Hematopoietic multipotent progenitor cell treated with erythropoietin and hydrocortisone succinate and interleukin-3 and kit ligand, for 4 days (in vitro differentiated cells): ENCODE measurements at regions not wholly inside any gene's neighbourhood (a gene's known extent, or its start where the extent isn't known, plus 50 kb on each side); places are given as distances from the start of the nearest gene placed in this dataset.
A peak's percentile ranks its signal among the peaks of the same experiment; 100 is the strongest.
"Not testable (repeated sequence)": the region's sequence is repeated elsewhere in the genome, so short reads cannot be mapped to it uniquely, and the experiment has no call there.

Source experiments
- DNase-seq: peaks from one replicate; pipeline ENCODE4 v3.0.0-alpha.2; 2015

DNA sequence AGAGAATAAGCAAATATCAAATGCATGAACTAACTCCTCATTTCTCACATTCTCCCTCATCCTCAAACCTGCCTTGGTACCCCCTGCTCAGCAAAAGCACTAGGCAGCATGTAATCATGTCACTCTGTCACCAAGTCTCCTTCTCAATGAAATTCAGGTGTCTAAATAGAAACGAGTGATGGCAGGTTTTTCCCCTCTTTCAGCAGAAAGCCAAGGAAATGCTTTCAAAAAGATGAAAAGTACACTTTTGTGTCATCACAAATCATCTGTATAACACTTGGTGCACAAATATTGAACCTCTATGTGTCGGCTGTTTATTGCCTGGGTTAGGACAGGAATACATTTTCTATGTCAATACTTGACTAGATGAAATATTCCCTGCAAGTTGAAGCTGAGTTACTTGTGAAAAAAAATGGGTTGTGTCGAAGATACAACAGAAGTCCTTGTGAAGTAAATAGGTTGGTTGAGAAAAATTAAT is 285.1 kb upstream of the MAGEB18 start:
- DNase-seq: no peak

DNA sequence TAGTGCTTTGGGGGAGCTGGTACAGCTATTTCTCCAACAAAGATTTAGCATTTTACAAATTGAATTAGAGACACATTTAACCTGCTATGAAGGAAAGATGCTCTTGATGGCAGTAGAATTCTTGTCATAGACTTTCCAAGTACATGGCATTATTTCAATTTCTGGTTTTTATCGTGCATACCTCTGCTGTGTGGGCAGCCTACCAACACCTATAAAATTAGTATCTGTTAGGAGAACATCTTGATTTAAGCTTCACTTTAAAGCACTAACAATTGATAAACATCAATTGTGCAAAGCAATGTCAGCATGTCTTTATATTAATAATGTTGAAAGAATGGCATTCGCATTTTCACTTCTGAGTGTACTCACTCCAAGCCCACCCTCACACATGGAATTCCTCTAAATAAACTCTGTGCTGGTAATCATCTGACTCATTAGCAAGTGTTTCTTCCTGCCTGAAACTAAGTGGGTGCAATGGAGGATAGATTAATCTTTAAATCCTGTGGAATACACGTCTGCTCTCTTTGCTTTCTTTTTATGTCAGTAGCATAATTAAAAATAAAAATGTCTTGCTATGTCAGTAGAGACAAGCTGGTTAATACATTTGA is 279.8 kb upstream of the MAGEB18 start:
- DNase-seq: no peak

DNA sequence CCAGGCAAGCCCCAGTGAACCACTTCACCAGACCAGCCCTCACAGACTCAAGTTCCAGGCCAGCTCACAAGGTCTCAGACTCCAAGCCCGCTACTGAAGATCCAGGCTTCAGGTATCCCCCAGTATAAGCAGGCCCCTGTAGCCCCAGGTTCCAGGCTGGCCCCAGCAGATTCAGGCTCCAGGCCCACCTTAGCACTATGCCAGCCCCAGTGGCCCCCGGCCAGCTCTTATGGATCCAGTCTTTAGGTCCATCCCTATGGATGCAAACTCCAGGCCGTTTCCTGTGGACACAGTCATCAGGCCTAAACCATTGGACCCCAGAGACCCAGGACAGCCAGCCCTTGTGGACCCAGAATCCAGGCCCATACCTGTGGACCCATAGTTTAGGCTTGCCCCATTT is 277.8 kb upstream of the MAGEB18 start:
- DNase-seq: no peak

DNA sequence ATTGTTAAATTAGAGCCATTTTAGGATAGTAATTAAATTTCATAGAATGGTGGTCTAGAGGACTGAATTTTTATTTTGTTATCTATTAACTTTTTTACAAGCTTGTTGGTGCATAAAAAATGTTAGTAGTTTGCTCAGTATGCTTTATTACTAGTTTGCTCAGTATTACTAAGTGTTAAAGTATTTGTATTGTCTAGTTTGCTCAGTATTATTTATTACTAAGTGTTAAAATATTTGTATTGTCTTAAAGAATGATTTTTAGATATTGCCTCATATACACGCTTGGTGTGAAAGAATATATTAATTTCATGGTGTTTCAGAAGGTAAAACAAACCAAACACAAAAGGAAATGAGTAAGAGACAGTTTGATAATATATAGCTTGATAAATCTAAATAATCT is 268.4 kb upstream of the MAGEB18 start:
- no peak for DNase-seq

DNA sequence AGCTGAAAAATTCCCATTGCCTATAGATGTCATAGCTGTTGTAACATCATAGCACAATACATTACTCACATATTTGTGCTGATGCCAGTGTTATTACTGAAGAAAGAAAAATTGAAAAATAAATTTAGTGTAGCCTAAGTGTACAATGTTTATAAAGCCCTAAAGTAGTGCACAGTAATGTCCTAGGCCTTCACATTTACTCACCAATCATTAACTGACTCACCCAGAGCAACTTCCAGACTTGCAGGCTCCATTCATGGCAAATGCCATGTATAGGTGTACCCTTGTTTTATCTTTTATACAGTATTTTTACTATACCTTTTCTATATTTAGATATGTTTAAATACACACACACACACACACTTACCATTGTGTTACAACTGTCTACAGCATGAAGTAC is 265.4 kb upstream of the MAGEB18 start:
- no peak for DNase-seq

DNA sequence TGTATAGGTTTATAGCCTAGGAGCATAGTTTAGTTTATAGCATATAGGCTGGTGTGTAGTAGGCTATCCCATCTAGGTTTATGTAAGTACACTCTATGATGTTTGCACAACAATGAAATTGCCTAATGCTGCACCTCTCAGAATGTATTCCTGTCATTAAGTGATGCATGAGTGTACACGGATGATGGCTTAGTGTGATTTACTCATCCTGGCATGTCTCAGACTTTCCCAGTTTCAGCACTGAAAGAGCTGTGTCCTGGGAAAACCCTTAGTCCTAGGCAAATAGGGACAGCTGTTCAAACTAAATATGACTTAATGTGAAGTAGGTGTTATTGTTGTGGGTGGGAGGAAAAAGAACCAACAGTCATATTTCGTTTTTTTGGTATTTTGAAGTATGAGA is 264.9 kb upstream of the MAGEB18 start:
- no peak for DNase-seq

GRCh38 chrX:25878806-25879205 is 259.3 kb upstream of the MAGEB18 start:
- no peak for DNase-seq

DNA sequence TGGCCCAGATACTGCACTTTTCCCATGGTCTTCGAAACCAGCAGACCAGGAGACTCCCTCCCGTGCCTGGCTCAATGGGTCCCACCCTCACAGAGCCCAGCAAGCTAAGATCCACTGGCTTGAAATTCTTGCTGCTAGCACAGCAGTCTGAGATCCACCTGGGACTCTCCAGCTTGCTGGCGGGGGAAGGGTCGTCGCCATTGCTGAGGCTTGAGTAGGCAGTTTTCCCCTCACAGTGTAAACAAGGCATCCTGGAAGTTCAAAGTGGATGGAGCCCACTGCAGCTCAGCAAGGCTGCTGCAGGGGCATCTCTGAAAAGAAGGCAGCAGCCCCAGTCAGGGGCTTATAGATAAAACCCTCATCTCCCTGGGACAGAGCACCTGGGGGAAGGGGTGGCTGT is 255.6 kb upstream of the MAGEB18 start:
- DNase-seq: not testable (repeated sequence)

- no peak for DNase-seq
Observed at GRCh38 chrX:25897758-25898157, 240.4 kb upstream of the MAGEB18 start.

DNA sequence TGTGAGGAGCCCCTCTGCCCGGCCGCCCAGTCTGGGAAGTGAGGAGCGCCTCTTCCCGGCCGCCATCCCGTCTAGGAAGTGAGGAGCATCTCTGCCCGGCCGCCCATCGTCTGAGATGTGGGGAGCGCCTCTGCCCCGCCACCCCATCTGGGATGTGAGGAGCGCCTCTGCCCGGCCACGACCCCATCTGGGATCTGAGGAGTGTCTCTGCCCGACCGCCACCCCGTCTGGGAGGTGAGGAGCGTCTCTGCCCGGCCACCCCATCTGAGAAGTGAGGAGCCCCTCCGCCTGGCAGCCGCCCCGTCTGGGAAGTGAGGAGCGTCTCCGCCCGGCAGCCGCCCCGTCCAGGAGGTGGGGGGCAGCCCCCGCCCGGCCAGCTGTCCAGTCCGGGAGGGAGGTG is 232.4 kb upstream of the MAGEB18 start:
- DNase-seq: not testable (repeated sequence)

DNA sequence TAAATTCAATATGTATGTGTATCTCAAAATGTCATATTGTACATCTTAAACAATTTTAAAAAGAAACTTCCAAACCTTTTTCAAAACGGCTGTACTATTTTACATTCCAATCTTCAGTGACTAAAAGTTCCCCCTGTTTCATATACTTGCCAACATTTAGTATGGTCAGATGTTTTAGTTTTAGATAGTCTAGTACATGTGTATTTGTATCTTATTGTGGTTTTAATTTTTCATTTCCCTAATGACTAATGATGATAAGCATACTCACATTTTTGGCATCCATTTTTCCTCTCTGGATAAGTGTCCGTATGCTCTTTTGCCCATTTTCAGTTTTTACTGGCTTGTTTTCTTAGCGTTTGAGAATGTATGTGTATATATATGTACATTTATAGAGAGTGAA is 212.2 kb upstream of the MAGEB18 start:
- DNase-seq: no peak

DNA sequence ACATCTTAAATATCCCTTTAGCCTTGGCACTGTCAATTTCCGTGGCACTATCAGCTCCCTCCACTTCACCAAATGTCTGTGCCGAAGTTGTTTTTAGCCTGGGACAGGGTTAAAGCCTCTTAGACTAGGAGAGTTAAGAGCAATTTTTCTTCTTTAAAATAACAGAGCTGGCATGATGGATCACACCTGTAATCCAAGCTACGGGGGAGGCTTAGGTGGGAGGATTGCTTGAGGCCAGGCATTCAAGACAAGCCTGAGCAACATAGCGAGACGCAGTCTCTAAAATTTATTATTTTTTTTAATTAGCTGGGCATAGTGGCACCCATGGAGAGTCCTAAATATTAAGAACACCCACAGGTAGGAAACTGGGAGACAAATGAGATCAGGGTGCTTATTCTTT is 209.8 kb upstream of the MAGEB18 start:
- DNase-seq: no peak

DNA sequence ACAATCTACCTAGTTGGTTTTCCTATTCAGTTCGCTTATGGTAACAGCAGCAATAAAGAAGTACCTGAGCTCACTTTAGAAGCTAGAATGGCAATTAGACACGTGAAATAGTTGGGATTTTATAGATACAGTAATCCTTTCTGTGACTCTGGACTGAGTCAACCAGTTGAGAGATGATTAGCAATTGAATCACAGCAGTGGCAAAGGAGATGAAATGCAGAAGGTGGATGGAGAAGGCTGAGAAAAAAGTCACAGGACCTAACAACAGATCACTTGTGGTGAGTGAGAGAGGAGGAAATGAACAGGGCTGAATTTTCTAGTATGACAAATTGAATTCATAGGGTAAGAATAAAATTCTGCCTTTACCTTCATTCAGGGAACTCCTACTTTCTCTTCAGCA is 197.1 kb upstream of the MAGEB18 start:
- DNase-seq: no peak

- DNase-seq: no peak
Observed at GRCh38 chrX:25941559-25942250, 196.4 kb upstream of the MAGEB18 start.

DNA sequence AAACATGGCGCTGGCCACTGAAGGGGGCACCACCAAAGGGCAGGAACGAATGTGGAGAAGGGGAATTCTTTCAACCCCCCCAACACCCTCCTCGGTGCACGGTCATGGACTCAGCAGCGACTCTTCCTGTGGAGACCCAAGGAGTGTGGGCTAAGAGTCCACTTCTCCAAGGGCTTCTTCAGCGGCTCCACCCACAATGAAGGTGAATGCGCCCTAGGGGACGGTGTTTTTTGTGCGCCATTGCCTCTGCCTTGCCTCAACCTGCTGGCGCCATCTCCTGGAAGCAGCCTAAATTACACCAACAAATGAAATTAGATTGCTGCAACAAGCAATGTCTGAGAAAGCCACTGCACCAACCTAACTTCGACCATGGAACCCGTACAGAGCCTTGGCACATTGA is 169.2 kb upstream of the MAGEB18 start:
- DNase-seq: peak; percentile 24

DNA sequence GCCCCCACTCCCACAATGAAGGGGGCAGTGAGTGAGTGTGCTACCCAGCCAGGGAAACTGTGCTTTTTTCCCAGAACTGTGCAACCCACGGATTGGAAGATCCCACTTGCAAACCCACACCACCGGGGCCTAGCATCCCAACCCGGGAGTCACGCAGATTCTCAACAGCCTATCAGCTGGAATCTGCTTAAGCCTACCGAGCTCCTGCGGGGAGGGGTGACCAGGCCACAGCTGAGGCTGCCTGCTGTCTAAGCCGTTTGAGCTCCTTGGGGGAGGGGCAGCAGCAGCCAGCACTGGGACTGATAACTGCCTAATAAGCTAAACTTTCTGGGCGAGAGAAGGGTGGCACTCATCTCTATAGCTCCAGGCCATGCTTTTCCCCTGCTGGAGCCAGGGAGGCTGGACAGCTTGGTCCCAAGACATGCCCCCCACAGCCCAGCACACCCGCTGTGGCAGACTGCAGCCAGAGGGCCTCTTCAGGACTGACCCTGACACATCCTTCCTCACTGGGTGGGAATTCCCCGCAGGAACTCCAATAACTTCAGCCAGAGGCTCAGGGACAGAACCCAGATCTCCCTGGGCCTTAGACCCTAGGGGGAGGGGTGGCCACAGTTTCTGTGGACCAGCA is 161.3 kb upstream of the MAGEB18 start:
- DNase-seq: no peak

GRCh38 chrX:25998687-25999086 is 139.5 kb upstream of the MAGEB18 start:
- DNase-seq: no peak

DNA sequence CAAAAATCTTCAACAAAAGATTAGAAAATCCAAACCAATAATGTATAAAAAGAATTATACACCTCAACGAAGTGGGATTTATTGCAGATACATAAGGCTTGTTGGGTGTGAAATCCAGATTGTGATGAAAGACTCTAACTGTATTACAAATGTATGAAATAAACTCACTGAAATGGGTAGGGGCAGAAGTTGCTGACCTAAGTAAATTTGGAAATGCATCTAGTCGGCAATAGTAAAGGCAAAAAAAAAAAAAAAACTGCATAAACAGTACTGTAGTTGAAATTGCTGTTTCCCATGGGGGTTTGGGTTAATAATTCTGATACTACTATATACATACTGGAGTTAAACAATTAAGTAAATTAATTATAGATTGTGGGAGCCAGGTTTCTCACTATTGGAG is 130.7 kb upstream of the MAGEB18 start:
- DNase-seq: no peak

- DNase-seq: no peak
Observed at GRCh38 chrX:26008042-26008441, 130.1 kb upstream of the MAGEB18 start.

GRCh38 chrX:26008691-26009090 is 129.5 kb upstream of the MAGEB18 start:
- no peak for DNase-seq

DNA sequence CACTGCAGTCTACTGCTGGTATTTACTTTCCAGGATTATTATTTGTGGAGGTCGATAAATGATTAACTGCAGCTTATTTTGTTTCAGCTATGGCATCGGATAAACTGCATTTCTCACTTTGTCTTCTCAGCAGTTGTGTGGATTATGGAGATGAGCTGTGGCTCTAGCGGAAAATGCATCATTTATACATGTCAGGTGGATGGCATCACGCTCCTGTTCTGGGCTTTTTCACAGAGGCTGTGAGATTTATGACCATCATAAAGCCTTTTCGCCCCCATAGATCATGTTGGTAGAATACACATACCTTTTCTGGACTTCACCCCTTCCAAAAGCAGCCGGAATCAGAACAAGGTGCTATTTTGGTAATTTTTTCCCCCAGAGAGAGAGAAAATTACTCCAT is 118.8 kb upstream of the MAGEB18 start:
- no peak for DNase-seq

DNA sequence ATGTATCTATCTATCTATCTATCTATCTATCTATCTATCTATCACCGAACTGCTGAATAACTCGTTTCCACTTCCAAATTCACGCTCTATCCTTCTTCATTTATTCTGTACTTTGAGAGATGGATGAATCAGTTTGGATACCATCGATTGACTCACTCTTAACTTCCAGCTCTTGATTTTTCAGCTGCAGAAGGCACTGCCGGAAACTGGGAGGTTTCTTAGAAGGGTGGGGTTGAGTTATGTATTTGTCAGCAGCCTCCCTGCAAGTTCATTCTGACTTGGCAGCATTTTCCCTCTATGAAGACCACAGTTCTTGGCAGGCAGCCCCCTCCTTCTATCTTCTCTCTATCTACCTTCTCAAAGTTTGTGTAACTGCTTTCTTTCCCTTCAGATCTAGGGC is 112.0 kb upstream of the MAGEB18 start:
- no peak for DNase-seq

DNA sequence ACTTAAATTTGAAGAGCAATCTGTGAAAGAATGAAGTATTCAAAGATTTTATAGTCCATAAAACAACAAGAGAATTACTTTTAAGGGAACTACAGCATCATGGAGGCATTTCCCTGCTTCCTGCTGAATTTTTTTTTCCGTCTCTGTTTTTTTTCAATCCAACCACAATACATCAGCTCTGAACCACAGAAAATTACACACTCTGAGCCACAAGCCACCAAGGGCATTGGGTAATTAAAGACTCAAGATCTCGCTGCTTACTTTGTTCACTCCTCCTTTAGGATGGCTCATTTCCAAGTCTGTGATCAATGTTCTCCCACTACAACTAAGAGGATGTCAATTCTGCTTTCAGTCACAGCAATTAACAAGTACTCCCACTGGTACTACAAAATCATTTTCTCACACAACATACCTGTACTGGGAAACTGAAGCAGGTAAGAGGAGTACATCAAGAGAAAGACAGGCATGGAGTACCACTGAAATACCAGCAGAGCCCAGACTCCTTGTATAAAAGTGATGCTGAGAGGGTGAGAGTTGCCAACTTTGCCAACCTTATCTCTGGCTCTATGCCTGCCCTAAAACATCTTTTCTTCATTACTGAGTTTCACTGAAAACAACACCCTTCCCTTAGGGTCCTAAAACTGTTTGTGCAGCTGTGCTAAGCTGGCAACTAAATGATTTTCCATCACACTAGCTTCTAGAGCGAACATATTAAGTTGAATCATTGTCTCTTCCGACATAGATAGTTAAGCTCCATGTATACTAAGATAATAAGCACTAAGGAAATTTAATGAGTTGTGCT is 105.8 kb upstream of the MAGEB18 start:
- DNase-seq: no peak

DNA sequence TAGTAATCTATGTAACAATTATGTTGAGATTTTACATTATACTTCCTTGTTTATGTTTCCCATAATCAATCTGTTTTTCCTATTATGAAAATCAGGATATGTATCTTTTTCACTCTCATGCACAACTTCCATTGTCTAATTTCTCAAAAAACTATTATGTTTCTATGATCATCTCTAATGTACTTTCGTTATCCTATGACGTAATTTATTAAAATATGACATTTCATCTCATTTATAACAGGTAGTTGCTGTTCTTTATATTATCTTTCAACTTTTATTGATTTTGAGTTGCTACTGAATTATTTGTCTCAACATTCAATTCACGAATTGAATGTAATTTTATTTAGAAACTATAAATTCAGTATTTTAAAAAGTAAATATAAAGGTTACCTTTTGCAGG is 100.8 kb upstream of the MAGEB18 start:
- DNase-seq: no peak
